Pancreas (tissue), 10 donors: ENCODE measurements at regions not wholly inside any gene's neighbourhood (a gene's known extent, or its start where the extent isn't known, plus 50 kb on each side); places are given as distances from the start of the nearest gene placed in this dataset.

Source experiments
- ATAC-seq, 4 donors: fragments of 200-7000 bp; cut with Tn5 transposase; one replicate each; pipeline versions ENCODE4 v1.8.0 to v1.9.1; 2020; ENCODE audit warnings: mild to moderate bottlenecking in 4 of 4, moderate library complexity in 4 of 4
- DNase-seq, 6 donors: peaks; one replicate each; pipeline ENCODE4 v3.0.0-alpha.2; 2020
- FAIRE-seq: peaks from 2 replicates; lab custom pipeline; 2012; peaks lifted over from hg19 to GRCh38; lab: Jason Lieb, UNC
- H3K27ac ChIP-seq, 4 donors: fragments of 200-600 bp; sonication (generic); 1 replicate in 3 of 4; 2 replicates in 1 of 4; pipeline versions ENCODE4 v1.5.0 to v1.8.0; 2020
- H3K27me3 ChIP-seq, 4 donors: fragments of 200-600 bp; one replicate each; pipeline ENCODE4 v1.8.0; 2021
- H3K36me3 ChIP-seq, 3 donors: fragments of 200-600 bp; sonication (generic) in 1 of 3; one replicate each; pipeline versions ENCODE4 v1.5.0 to v1.8.0; 2020 to 2021
- H3K4me1 ChIP-seq, 3 donors: fragments of 200-600 bp; one replicate each; pipeline ENCODE4 v1.8.0; 2021
- H3K4me3 ChIP-seq, 4 donors: fragments of 200-600 bp; sonication (generic) in 2 of 4; one replicate each; pipeline versions ENCODE4 v1.5.0 to v1.8.0; 2020 to 2021
- H3K9me3 ChIP-seq, 4 donors: fragments of 200-600 bp; one replicate each; pipeline ENCODE4 v1.8.0; 2021
- CTCF ChIP-seq, 4 donors: fragments of 200-600 bp; sonication (generic) in 3 of 4; IDR thresholded peaks; one replicate each; pipeline versions ENCODE4 v1.5.0 to v1.8.0; 2021; ENCODE audit warnings: antibody characterized with exemption in 4 of 4
- WGBS, 2 donors: extraction: QIAGEN DNeasy Blood & Tissue Kit; methylation state at CpG; one replicate each; pipeline ENCODE4 v1.1.7; 2013; 5-methylcytosine and 5-hydroxymethylcytosine counted together
- intact Hi-C, 3 donors: fragments of 100-400 bp; cut with DNase I; formaldehyde crosslinking; loops; one replicate each; pipeline versions ENCODE4 v1.11.1 to v1.14.2; 2022
- donor health status: healthy with polysubstance abuse.
- donor health status: DM: no; HTN: no; CAD: no; lungs with moderate emphysema.
- donor health status: DM: no; HTN: no; CAD: no.
- donor health status: control.
- donor health status: control.
- donor health status: Bipolar disorder and iron deficiency.
- donor health status: DM: yes; HTN: yes; CAD: no.
- donor health status: DM: no; HTN: no; CAD: no.
- donor health status: DM: no; HTN: no; CAD: no.
- donor health status: DM: yes; HTN: yes; CAD: no.

- H3K9me3 ChIP-seq = no peaks in the 10 kb centered on the region
- FAIRE-seq = no peak
- no peak for DNase-seq
- peak in 1 of 4 donors; percentile 57 for ATAC-seq
- no peaks in the 10 kb centered on the region for H3K4me1 ChIP-seq
- TF ChIP-seq CTCF (IDR thresholded peaks at IDR 0.05) = no peak
- 78 to 81% methylated on average over 8 of the region's 8 CpGs for WGBS, 2 donors
- intact Hi-C loops = no loop called here
- H3K4me3 ChIP-seq = no peak overlapping the region
- H3K27ac ChIP-seq = no peak overlapping the region
- no peaks in the 10 kb centered on the region for H3K36me3 ChIP-seq
- H3K27me3 ChIP-seq = no peaks in the 10 kb centered on the region
Measured at GRCh38 chr6:139919107-139920026, 544.9 kb upstream of the CITED2 start.

GRCh38 chr6:139917951-139918630 is 543.6 kb upstream of the CITED2 start:
- ATAC-seq (no peak), DNase-seq (no peak), FAIRE-seq (no peak)
- H3K27me3 ChIP-seq = no peaks in the 10 kb centered on the region
- no peaks in the 10 kb centered on the region for H3K36me3 ChIP-seq
- 86 to 89% methylated on average over 7 of the region's 7 CpGs for WGBS, 2 donors
- intact Hi-C loops = no loop called here
- TF ChIP-seq CTCF (IDR thresholded peaks at IDR 0.05) = no peak
- H3K27ac ChIP-seq = no peak overlapping the region
- H3K4me1 ChIP-seq = no peaks in the 10 kb centered on the region
- H3K4me3 ChIP-seq = no peak overlapping the region
- H3K9me3 ChIP-seq = no peaks in the 10 kb centered on the region

GRCh38 chr6:139914910-139915309 is 540.5 kb upstream of the CITED2 start:
- no peak for TF ChIP-seq CTCF (IDR thresholded peaks at IDR 0.05)
- no peaks in the 10 kb centered on the region for H3K4me1 ChIP-seq
- no peaks in the 10 kb centered on the region for H3K27me3 ChIP-seq
- no peaks in the 10 kb centered on the region for H3K9me3 ChIP-seq
- H3K4me3 ChIP-seq = no peak overlapping the region
- FAIRE-seq (no peak), ATAC-seq (no peak), DNase-seq (no peak)
- intact Hi-C loops = no loop called here
- no peaks in the 10 kb centered on the region for H3K36me3 ChIP-seq
- 46 to 75% methylated on average over 2 of the region's 2 CpGs for WGBS, 2 donors
- no peak overlapping the region for H3K27ac ChIP-seq

GRCh38 chr6:139912735-139913400 is 538.4 kb upstream of the CITED2 start:
- 75 to 81% methylated on average over 10 of the region's 10 CpGs for WGBS, 2 donors
- TF ChIP-seq CTCF (IDR thresholded peaks at IDR 0.05) = no peak
- no peaks in the 10 kb centered on the region for H3K36me3 ChIP-seq
- no peak overlapping the region for H3K4me3 ChIP-seq
- H3K27ac ChIP-seq = no peak overlapping the region
- ATAC-seq = peak in 2 of 4 donors; percentile 19 to 45
- intact Hi-C loops = no loop called here
- no peak for FAIRE-seq
- H3K4me1 ChIP-seq = no peaks in the 10 kb centered on the region
- no peaks in the 10 kb centered on the region for H3K27me3 ChIP-seq
- no peak for DNase-seq
- no peaks in the 10 kb centered on the region for H3K9me3 ChIP-seq
